ENCODE measurements at regions not wholly inside any gene's neighbourhood (a gene's known extent, or its start where the extent isn't known, plus 50 kb on each side); places are given as distances from the start of the nearest gene placed in this dataset.

- peak; percentile 8 for DNase-seq (ENCODE audit: low spot score)
These were observed 2195.9 kb downstream of the PCDH9 start for GRCh38 chr13:65034266-65034665.

- no peak for DNase-seq (ENCODE audit: low spot score)
These were observed 2197.3 kb downstream of the PCDH9 start for GRCh38 chr13:65032825-65033224.

- DNase-seq (ENCODE audit: low spot score) = no peak
These were observed 2202.0 kb downstream of the PCDH9 start for GRCh38 chr13:65028101-65028500.

- no peak for DNase-seq (ENCODE audit: low spot score)
These were observed 2203.6 kb downstream of the PCDH9 start for GRCh38 chr13:65026505-65026904.

- peak; percentile 3 for DNase-seq (ENCODE audit: low spot score)
These were observed 2218.8 kb downstream of the PCDH9 start for GRCh38 chr13:65011378-65011777.

GRCh38 chr13:64997438-64997837, 2232.7 kb downstream of the PCDH9 start:
- no peak for DNase-seq (ENCODE audit: low spot score)

- no peak for DNase-seq (ENCODE audit: low spot score)
These were observed 2236.5 kb downstream of the PCDH9 start for GRCh38 chr13:64993514-64994164.

- no peak for DNase-seq (ENCODE audit: low spot score)
These were observed 2237.8 kb downstream of the PCDH9 start for GRCh38 chr13:64992314-64992713.

GRCh38 chr13:64985075-64985474, 2245.1 kb downstream of the PCDH9 start:
- DNase-seq (ENCODE audit: low spot score) = no peak

GRCh38 chr13:64962404-64962803, 2267.7 kb downstream of the PCDH9 start:
- no peak for DNase-seq (ENCODE audit: low spot score)

GRCh38 chr13:64959276-64959675, 2270.9 kb downstream of the PCDH9 start:
- DNase-seq (ENCODE audit: low spot score) = no peak

- no peak for DNase-seq (ENCODE audit: low spot score)
These were observed 2272.0 kb downstream of the PCDH9 start for GRCh38 chr13:64958106-64958505.

GRCh38 chr13:64938660-64939059, 2291.5 kb downstream of the PCDH9 start:
- DNase-seq (ENCODE audit: low spot score) = no peak

GRCh38 chr13:64937302-64937701, 2292.8 kb downstream of the PCDH9 start:
- no peak for DNase-seq (ENCODE audit: low spot score)

GRCh38 chr13:64936879-64937278, 2293.3 kb downstream of the PCDH9 start:
- no peak for DNase-seq (ENCODE audit: low spot score)

GRCh38 chr13:64935441-64935840, 2294.7 kb downstream of the PCDH9 start:
- no peak for DNase-seq (ENCODE audit: low spot score)

- no peak for DNase-seq (ENCODE audit: low spot score)
These were observed 2295.4 kb downstream of the PCDH9 start for GRCh38 chr13:64934569-64935362.

- no peak for DNase-seq (ENCODE audit: low spot score)
These were observed 2299.5 kb downstream of the PCDH9 start for GRCh38 chr13:64930636-64931035.

- peak; percentile 2 for DNase-seq (ENCODE audit: low spot score)
These were observed 2301.2 kb downstream of the PCDH9 start for GRCh38 chr13:64928696-64929499.

- DNase-seq (ENCODE audit: low spot score) = no peak
These were observed 2304.4 kb downstream of the PCDH9 start for GRCh38 chr13:64925727-64926126.

- DNase-seq (ENCODE audit: low spot score) = peak; percentile 15
These were observed 2304.9 kb downstream of the PCDH9 start for GRCh38 chr13:64925284-64925683.

- no peak for DNase-seq (ENCODE audit: low spot score)
These were observed 2305.7 kb downstream of the PCDH9 start for GRCh38 chr13:64924401-64924800.

GRCh38 chr13:64917566-64917965, 2312.6 kb downstream of the PCDH9 start:
- no peak for DNase-seq (ENCODE audit: low spot score)
